ENCODE measurements at regions not wholly inside any gene's neighbourhood (a gene's known extent, or its start where the extent isn't known, plus 50 kb on each side); places are given as distances from the start of the nearest gene placed in this dataset.

GRCh38 chr13:69283837-69284236 is 823.8 kb upstream of the ATXN8OS start:
- Histone ChIP-seq H3K79me2 (ENCODE audit: insufficient read depth, low read depth) (no peaks in the 10 kb centered on the region), H3K27me3 (ENCODE audit: insufficient read depth, low read depth) (no peaks in the 10 kb centered on the region), H3K4me3 (IDR thresholded peaks at IDR 0.05; ENCODE audit: insufficient read depth, low read depth, low read length) (no peak overlapping the region), H3K4me1 (ENCODE audit: low read depth, poor library complexity, severe bottlenecking) (no peaks in the 10 kb centered on the region), H3K36me3 (ENCODE audit: insufficient read depth) (no peaks in the 10 kb centered on the region), H3K9ac (no peak overlapping the region), H2AFZ (ENCODE audit: low read depth) (no peak overlapping the region), H3K4me2 (no peak overlapping the region), H4K20me1 (ENCODE audit: insufficient read depth) (no peaks in the 10 kb centered on the region), H3K27ac (no peak overlapping the region)
- TF ChIP-seq CTCF (conservative IDR thresholded peaks at IDR 0.05; ENCODE audit: low read depth, low read length): no peak

GRCh38 chr13:69283301-69283700 is 824.3 kb upstream of the ATXN8OS start:
- Histone ChIP-seq H4K20me1 (ENCODE audit: insufficient read depth) (no peaks in the 10 kb centered on the region), H3K27ac (no peak overlapping the region), H3K27me3 (ENCODE audit: insufficient read depth, low read depth) (no peaks in the 10 kb centered on the region), H3K9ac (no peak overlapping the region), H3K4me2 (no peak overlapping the region), H3K4me3 (IDR thresholded peaks at IDR 0.05; ENCODE audit: insufficient read depth, low read depth, low read length) (no peak overlapping the region), H2AFZ (ENCODE audit: low read depth) (no peak overlapping the region), H3K4me1 (ENCODE audit: low read depth, poor library complexity, severe bottlenecking) (no peaks in the 10 kb centered on the region), H3K36me3 (ENCODE audit: insufficient read depth) (no peaks in the 10 kb centered on the region), H3K79me2 (ENCODE audit: insufficient read depth, low read depth) (no peaks in the 10 kb centered on the region)
- no peak for TF ChIP-seq CTCF (conservative IDR thresholded peaks at IDR 0.05; ENCODE audit: low read depth, low read length)

- H2AFZ ChIP-seq (ENCODE audit: low read depth): no peak overlapping the region
- no peak overlapping the region for H3K4me2 ChIP-seq
- TF ChIP-seq CTCF (conservative IDR thresholded peaks at IDR 0.05; ENCODE audit: low read depth, low read length): no peak
- no peaks in the 10 kb centered on the region for H3K4me1 ChIP-seq (ENCODE audit: low read depth, poor library complexity, severe bottlenecking)
- H3K27ac ChIP-seq: no peak overlapping the region
- H3K9ac ChIP-seq: no peak overlapping the region
- no peaks in the 10 kb centered on the region for H3K36me3 ChIP-seq (ENCODE audit: insufficient read depth)
- H4K20me1 ChIP-seq (ENCODE audit: insufficient read depth): no peaks in the 10 kb centered on the region
- no peaks in the 10 kb centered on the region for H3K79me2 ChIP-seq (ENCODE audit: insufficient read depth, low read depth)
- no peak overlapping the region for H3K4me3 ChIP-seq (IDR thresholded peaks at IDR 0.05; ENCODE audit: insufficient read depth, low read depth, low read length)
- no peaks in the 10 kb centered on the region for H3K27me3 ChIP-seq (ENCODE audit: insufficient read depth, low read depth)
These were observed 827.2 kb upstream of the ATXN8OS start for GRCh38 chr13:69280399-69280798.

- Histone ChIP-seq H3K36me3 (ENCODE audit: insufficient read depth) (no peaks in the 10 kb centered on the region), H3K79me2 (ENCODE audit: insufficient read depth, low read depth) (no peaks in the 10 kb centered on the region), H3K4me1 (ENCODE audit: low read depth, poor library complexity, severe bottlenecking) (no peaks in the 10 kb centered on the region), H3K4me2 (no peak overlapping the region), H4K20me1 (ENCODE audit: insufficient read depth) (no peaks in the 10 kb centered on the region), H3K4me3 (IDR thresholded peaks at IDR 0.05; ENCODE audit: insufficient read depth, low read depth, low read length) (no peak overlapping the region), H3K27me3 (ENCODE audit: insufficient read depth, low read depth) (no peaks in the 10 kb centered on the region), H3K9ac (no peak overlapping the region), H2AFZ (ENCODE audit: low read depth) (no peak overlapping the region), H3K27ac (no peak overlapping the region)
- TF ChIP-seq CTCF (conservative IDR thresholded peaks at IDR 0.05; ENCODE audit: low read depth, low read length): no peak
These were observed 828.4 kb upstream of the ATXN8OS start for GRCh38 chr13:69279213-69279612.

GRCh38 chr13:69274231-69274630 is 833.4 kb upstream of the ATXN8OS start:
- Histone ChIP-seq H4K20me1 (ENCODE audit: insufficient read depth) (no peaks in the 10 kb centered on the region), H3K79me2 (ENCODE audit: insufficient read depth, low read depth) (no peaks in the 10 kb centered on the region), H3K27ac (no peak overlapping the region), H3K36me3 (ENCODE audit: insufficient read depth) (no peaks in the 10 kb centered on the region), H3K4me3 (IDR thresholded peaks at IDR 0.05; ENCODE audit: insufficient read depth, low read depth, low read length) (no peak overlapping the region), H3K9ac (no peak overlapping the region), H3K4me1 (ENCODE audit: low read depth, poor library complexity, severe bottlenecking) (no peaks in the 10 kb centered on the region), H3K27me3 (ENCODE audit: insufficient read depth, low read depth) (no peaks in the 10 kb centered on the region), H2AFZ (ENCODE audit: low read depth) (no peak overlapping the region), H3K4me2 (no peak overlapping the region)
- TF ChIP-seq CTCF (conservative IDR thresholded peaks at IDR 0.05; ENCODE audit: low read depth, low read length): no peak
